Liver (tissue), 8 donors: ENCODE measurements at regions not wholly inside any gene's neighbourhood (a gene's known extent, or its start where the extent isn't known, plus 50 kb on each side); places are given as distances from the start of the nearest gene placed in this dataset.

Experiments
- DNase-seq: peaks from one replicate; pipeline ENCODE4 v3.0.0-alpha.2; 2017; ENCODE audit warnings: low spot score
- H3K27ac ChIP-seq, 2 donors: one replicate each; pipeline ENCODE4 v1.7.0; 2013; ENCODE audit warnings: inconsistent platforms in 2 of 2, low read length in 2 of 2, control low read depth in 1 of 2, low read depth in 1 of 2, mild to moderate bottlenecking in 1 of 2
- H3K27me3 ChIP-seq, 4 donors: one replicate each; pipeline versions ENCODE4 v1.6.1 to v1.7.0; 2013; ENCODE audit warnings: low read length in 3 of 4, inconsistent platforms in 1 of 4, mild to moderate bottlenecking in 1 of 4, moderate library complexity in 1 of 4; ENCODE audit not compliant: control insufficient read depth in 4 of 4, insufficient read depth in 4 of 4
- H3K36me3 ChIP-seq, 4 donors: one replicate each; pipeline versions ENCODE4 v1.6.1 to v1.7.0; 2013; ENCODE audit warnings: low read length in 3 of 4, mild to moderate bottlenecking in 3 of 4, low read depth in 1 of 4, moderate library complexity in 1 of 4; ENCODE audit not compliant: control insufficient read depth in 4 of 4, insufficient read depth in 3 of 4
- H3K4me1 ChIP-seq, 4 donors: one replicate each; pipeline versions ENCODE4 v1.6.1 to v1.7.0; 2013; ENCODE audit warnings: low read length in 3 of 4, mild to moderate bottlenecking in 3 of 4, moderate library complexity in 1 of 4; ENCODE audit not compliant: control insufficient read depth in 4 of 4, insufficient read depth in 4 of 4
- H3K4me3 ChIP-seq, 3 donors: one replicate each; pipeline versions ENCODE4 v1.6.1 to v1.7.0; 2013; ENCODE audit warnings: low read length in 3 of 3, control low read depth in 1 of 3, low read depth in 1 of 3, mild to moderate bottlenecking in 1 of 3
- H3K9ac ChIP-seq, 2 donors: one replicate each; pipeline ENCODE4 v1.7.0; 2013; ENCODE audit warnings: low read length in 2 of 2, mild to moderate bottlenecking in 2 of 2, moderate library complexity in 2 of 2, control low read depth in 1 of 2, low read depth in 1 of 2
- H3K9me3 ChIP-seq, 4 donors: one replicate each; pipeline versions ENCODE4 v1.6.1 to v1.7.0; 2013; ENCODE audit warnings: low read length in 3 of 4; ENCODE audit not compliant: control insufficient read depth in 4 of 4
- ATF3 ChIP-seq: IDR thresholded peaks from 2 replicates; pipeline ENCODE4 v1.6.1; 2016; ENCODE audit warnings: antibody characterized with exemption
- CTCF ChIP-seq: fragments of 150-350 bp; IDR thresholded peaks from 2 replicates; pipeline ENCODE4 v1.5.1; 2017; ENCODE audit warnings: improper control_type of control experiment, low read depth, low read length; ENCODE audit not compliant: missing input control
- EGR1 ChIP-seq, 2 donors: IDR thresholded peaks; 2 replicates each; pipeline ENCODE4 v1.6.1; 2016 to 2018; ENCODE audit warnings: antibody characterized with exemption in 2 of 2, low read depth in 2 of 2
- FOXA1 ChIP-seq: IDR thresholded peaks from 2 replicates; pipeline ENCODE4 v1.6.1; 2016; ENCODE audit warnings: antibody characterized with exemption
- FOXA2 ChIP-seq: IDR thresholded peaks from 2 replicates; pipeline ENCODE4 v1.6.1; 2016; ENCODE audit warnings: antibody characterized with exemption
- GABPA ChIP-seq, 2 donors: IDR thresholded peaks in 1 of 2; conservative IDR thresholded peaks in 1 of 2; 2 replicates each; pipeline ENCODE4 v1.6.1; 2016; ENCODE audit warnings: antibody characterized with exemption in 2 of 2, mild to moderate bottlenecking in 1 of 2, moderate library complexity in 1 of 2
- HNF4A ChIP-seq, 2 donors: conservative IDR thresholded peaks; 2 replicates each; pipeline ENCODE4 v1.6.1; 2016; ENCODE audit warnings: antibody characterized with exemption in 2 of 2, mild to moderate bottlenecking in 2 of 2
- HNF4G ChIP-seq: IDR thresholded peaks from 2 replicates; pipeline ENCODE4 v1.6.1; 2016; ENCODE audit warnings: antibody characterized with exemption
- JUND ChIP-seq, 2 donors: IDR thresholded peaks; 2 replicates each; pipeline ENCODE4 v1.6.1; 2016; ENCODE audit warnings: antibody characterized with exemption in 2 of 2
- MAX ChIP-seq: IDR thresholded peaks from 2 replicates; pipeline ENCODE4 v1.6.1; 2016; ENCODE audit warnings: antibody characterized with exemption
- NR2F2 ChIP-seq: IDR thresholded peaks from 2 replicates; pipeline ENCODE4 v1.6.1; 2016; ENCODE audit warnings: antibody characterized with exemption
- RAD21 ChIP-seq, 2 donors: IDR thresholded peaks; 2 replicates each; pipeline ENCODE4 v1.6.1; 2016; ENCODE audit warnings: antibody characterized with exemption in 2 of 2, mild to moderate bottlenecking in 2 of 2
- REST ChIP-seq: IDR thresholded peaks from 2 replicates; pipeline ENCODE4 v1.6.1; 2016; ENCODE audit warnings: antibody characterized with exemption, mild to moderate bottlenecking
- RXRA ChIP-seq, 2 donors: IDR thresholded peaks; 2 replicates each; pipeline ENCODE4 v1.6.1; 2017 to 2018; ENCODE audit warnings: antibody characterized with exemption in 2 of 2, mild to moderate bottlenecking in 1 of 2
- SP1 ChIP-seq: IDR thresholded peaks from 2 replicates; pipeline ENCODE4 v1.6.1; 2018; ENCODE audit warnings: antibody characterized with exemption, mild to moderate bottlenecking
- TAF1 ChIP-seq: conservative IDR thresholded peaks from 2 replicates; pipeline ENCODE4 v1.6.1; 2016; ENCODE audit warnings: antibody characterized with exemption, mild to moderate bottlenecking
- YY1 ChIP-seq: IDR thresholded peaks from 2 replicates; pipeline ENCODE4 v1.6.1; 2016; ENCODE audit warnings: antibody characterized with exemption, mild to moderate bottlenecking
- ZBTB33 ChIP-seq: IDR thresholded peaks from 2 replicates; pipeline ENCODE4 v1.6.1; 2016; ENCODE audit warnings: antibody characterized with exemption
- WGBS: extraction: QIAGEN DNeasy Blood & Tissue Kit; methylation state at CpG from one replicate; pipeline ENCODE4 v1.1.7; 2013; 5-methylcytosine and 5-hydroxymethylcytosine counted together
- donor health status: healthy.
- donor health status: healthy.
- donor health status: healthy.
- donor health status: healthy.
- donor health status: healthy.

GRCh38 chr22:48605856-48606481 lies 1221.7 kb downstream of the BRD1 start:
- H3K9ac ChIP-seq = no peak overlapping the region
- no peaks in the 10 kb centered on the region for H3K27me3 ChIP-seq
- H3K4me3 ChIP-seq = no peak overlapping the region
- H3K4me1 ChIP-seq = no peaks in the 10 kb centered on the region
- DNase-seq = no peak
- WGBS = 83% methylated on average over 13 of the region's 13 CpGs
- no peak for TF ChIP-seq MAX
- no peak overlapping the region for H3K27ac ChIP-seq
- no peaks in the 10 kb centered on the region for H3K36me3 ChIP-seq
- H3K9me3 ChIP-seq = no peaks in the 10 kb centered on the region

GRCh38 chr22:48605125-48605524 lies 1222.5 kb downstream of the BRD1 start:
- H3K36me3 ChIP-seq = no peaks in the 10 kb centered on the region
- no peaks in the 10 kb centered on the region for H3K4me1 ChIP-seq
- H3K27ac ChIP-seq = no peak overlapping the region
- H3K4me3 ChIP-seq = no peak overlapping the region
- WGBS = 92% methylated on average over 2 of the region's 2 CpGs
- no peak overlapping the region for H3K9ac ChIP-seq
- no peaks in the 10 kb centered on the region for H3K9me3 ChIP-seq
- H3K27me3 ChIP-seq = no peaks in the 10 kb centered on the region
- no peak for DNase-seq
- no peak for TF ChIP-seq NR2F2
- TF ChIP-seq YY1 = no peak
- TF ChIP-seq CTCF = no peak
- no peak for TF ChIP-seq EGR1 (IDR thresholded peaks at IDR 0.05; ENCODE audit: low read depth in 2 of 2)
- TF ChIP-seq RXRA (IDR thresholded peaks at IDR 0.05) = no peak
- no peak for TF ChIP-seq MAX
- TF ChIP-seq FOXA1 = no peak
- no peak for TF ChIP-seq GABPA (IDR thresholded peaks at IDR 0.05 in 1 of 2, conservative IDR thresholded peaks at IDR 0.05 in 1 of 2)
- TF ChIP-seq REST = no peak
- no peak for TF ChIP-seq JUND (IDR thresholded peaks at IDR 0.05)
- TF ChIP-seq ZBTB33 = no peak
- no peak for TF ChIP-seq HNF4G
- TF ChIP-seq ATF3 = no peak
- no peak for TF ChIP-seq SP1
- TF ChIP-seq HNF4A (conservative IDR thresholded peaks at IDR 0.05) = no peak
- TF ChIP-seq RAD21 (IDR thresholded peaks at IDR 0.05) = no peak
- no peak for TF ChIP-seq FOXA2
- no peak for TF ChIP-seq TAF1
